Erythroblast (primary cell): ENCODE measurements at regions not wholly inside any gene's neighbourhood (a gene's known extent, or its start where the extent isn't known, plus 50 kb on each side); places are given as distances from the start of the nearest gene placed in this dataset.

Source experiments
- GATA1 ChIP-seq: IDR thresholded peaks from 2 replicates; pipeline ENCODE4 v1.6.1; 2011; ENCODE audit warnings: low read depth, mild to moderate bottlenecking, control low read depth, low read length, moderate library complexity
- POLR2A ChIP-seq: IDR thresholded peaks from 2 replicates; pipeline ENCODE4 v1.6.1; 2011; ENCODE audit warnings: mild to moderate bottlenecking, low read length

GRCh38 chr20:52332649-52333250 lies 141.2 kb upstream of the ZFP64 start:
- TF ChIP-seq POLR2A (no peak), GATA1 (no peak)
